H1 (cell line): ENCODE measurements at regions not wholly inside any gene's neighbourhood (a gene's known extent, or its start where the extent isn't known, plus 50 kb on each side); places are given as distances from the start of the nearest gene placed in this dataset.

Experiments
- GABPA ChIP-seq: IDR thresholded peaks from 2 replicates; pipeline ENCODE4 v1.6.1; 2011; ENCODE audit warnings: mild to moderate bottlenecking, low read length, moderate library complexity, borderline replicate concordance; ENCODE audit not compliant: insufficient read depth
- NRF1 ChIP-seq: IDR thresholded peaks from 2 replicates; pipeline ENCODE4 v1.6.1; 2011; ENCODE audit warnings: mild to moderate bottlenecking, low read depth, low read length, improper control_type of control experiment
- RBBP5 ChIP-seq: IDR thresholded peaks from 2 replicates; pipeline ENCODE4 v1.7.1; 2012; ENCODE audit warnings: low read depth, mild to moderate bottlenecking, inconsistent platforms, low read length, moderate library complexity, borderline replicate concordance
- SIN3A ChIP-seq, 2 experiments: IDR thresholded peaks in 1 of 2; conservative IDR thresholded peaks in 1 of 2; 2 replicates each; pipeline ENCODE4 v1.6.1; 2011 to 2012; ENCODE audit warnings: low read length in 2 of 2, improper control_type of control experiment in 1 of 2, low read depth in 1 of 2, mild to moderate bottlenecking in 1 of 2
- SIX5 ChIP-seq: IDR thresholded peaks from 2 replicates; pipeline ENCODE4 v1.6.1; 2011; ENCODE audit warnings: mild to moderate bottlenecking, low read depth, low read length
- SP1 ChIP-seq: IDR thresholded peaks from 2 replicates; pipeline ENCODE4 v1.6.1; 2011; ENCODE audit warnings: low read depth, low read length
- ZNF274 ChIP-seq: IDR thresholded peaks from 2 replicates; pipeline ENCODE4 v1.7.0; 2012; ENCODE audit warnings: low read length, borderline replicate concordance; ENCODE audit errors: extremely low read depth
- TF ChIP-seq, protein P1 (sequence below), 3 experiments: IDR thresholded peaks; 1 replicate in 2 of 3; 2 replicates in 1 of 3; pipeline versions ENCODE4 v1.5.1 to v1.6.1; 2011; ENCODE audit warnings: low read length in 3 of 3, mild to moderate bottlenecking in 3 of 3, inconsistent platforms in 2 of 3, low read depth in 1 of 3, moderate library complexity in 1 of 3; ENCODE audit not compliant: insufficient read depth in 1 of 3; ENCODE audit errors: control extremely low read depth in 1 of 3
- TF ChIP-seq, protein P2 (sequence below): IDR thresholded peaks from 2 replicates; pipeline ENCODE4 v1.6.1; 2011; ENCODE audit warnings: low read depth, mild to moderate bottlenecking, low read length; ENCODE audit not compliant: insufficient read depth

DNA sequence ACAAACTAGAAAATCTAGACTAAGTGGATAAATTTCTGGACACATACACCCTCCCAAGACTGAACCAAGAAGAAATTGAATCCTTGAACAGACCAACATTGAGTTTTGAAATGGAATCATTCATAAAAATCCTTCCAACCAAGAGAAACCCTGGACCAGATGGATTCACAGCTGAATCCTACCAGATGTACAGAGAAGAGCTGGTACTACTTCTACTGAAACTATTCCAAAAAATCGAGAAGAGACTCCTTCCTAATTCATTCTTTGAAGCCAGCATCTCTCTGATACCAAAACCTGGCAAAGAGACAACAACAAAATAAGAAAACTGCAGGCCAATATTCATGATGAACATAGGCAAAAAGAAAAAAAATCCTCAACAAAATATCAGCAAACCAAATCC, 227.4 kb downstream of the RPAP3 start:
- TF ChIP-seq RBBP5 = no peak
- no peak for TF ChIP-seq GABPA
- TF ChIP-seq NRF1 = no peak
- TF ChIP-seq, protein P1, sequence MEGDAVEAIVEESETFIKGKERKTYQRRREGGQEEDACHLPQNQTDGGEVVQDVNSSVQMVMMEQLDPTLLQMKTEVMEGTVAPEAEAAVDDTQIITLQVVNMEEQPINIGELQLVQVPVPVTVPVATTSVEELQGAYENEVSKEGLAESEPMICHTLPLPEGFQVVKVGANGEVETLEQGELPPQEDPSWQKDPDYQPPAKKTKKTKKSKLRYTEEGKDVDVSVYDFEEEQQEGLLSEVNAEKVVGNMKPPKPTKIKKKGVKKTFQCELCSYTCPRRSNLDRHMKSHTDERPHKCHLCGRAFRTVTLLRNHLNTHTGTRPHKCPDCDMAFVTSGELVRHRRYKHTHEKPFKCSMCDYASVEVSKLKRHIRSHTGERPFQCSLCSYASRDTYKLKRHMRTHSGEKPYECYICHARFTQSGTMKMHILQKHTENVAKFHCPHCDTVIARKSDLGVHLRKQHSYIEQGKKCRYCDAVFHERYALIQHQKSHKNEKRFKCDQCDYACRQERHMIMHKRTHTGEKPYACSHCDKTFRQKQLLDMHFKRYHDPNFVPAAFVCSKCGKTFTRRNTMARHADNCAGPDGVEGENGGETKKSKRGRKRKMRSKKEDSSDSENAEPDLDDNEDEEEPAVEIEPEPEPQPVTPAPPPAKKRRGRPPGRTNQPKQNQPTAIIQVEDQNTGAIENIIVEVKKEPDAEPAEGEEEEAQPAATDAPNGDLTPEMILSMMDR (IDR thresholded peaks at IDR 0.05; ENCODE audit: control extremely low read depth in 1 of 3, insufficient read depth in 1 of 3, low read depth in 1 of 3, low read length in 3 of 3) = no peak
- no peak for TF ChIP-seq SIN3A (conservative IDR thresholded peaks at IDR 0.05 in 1 of 2, IDR thresholded peaks at IDR 0.05 in 1 of 2; ENCODE audit: low read depth in 1 of 2, low read length in 2 of 2)
- no peak for TF ChIP-seq SIX5
- TF ChIP-seq ZNF274 = no peak
- no peak for TF ChIP-seq SP1
- TF ChIP-seq, protein P2, sequence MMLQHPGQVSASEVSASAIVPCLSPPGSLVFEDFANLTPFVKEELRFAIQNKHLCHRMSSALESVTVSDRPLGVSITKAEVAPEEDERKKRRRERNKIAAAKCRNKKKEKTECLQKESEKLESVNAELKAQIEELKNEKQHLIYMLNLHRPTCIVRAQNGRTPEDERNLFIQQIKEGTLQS = no peak
